ENCODE measurements at regions not wholly inside any gene's neighbourhood (a gene's known extent, or its start where the extent isn't known, plus 50 kb on each side); places are given as distances from the start of the nearest gene placed in this dataset.
"Not testable (repeated sequence)": the region's sequence is repeated elsewhere in the genome, so short reads cannot be mapped to it uniquely, and the experiment has no call there.

GRCh38 chr4:162847945-162848549 is 318.6 kb downstream of the NAF1 start:
- TF ChIP-seq POLR2A (IDR thresholded peaks at IDR 0.05; ENCODE audit: low read depth, low read length) = no peak

GRCh38 chr4:162841753-162842152 is 324.9 kb downstream of the NAF1 start:
- DNase-seq (ENCODE audit: insufficient read length, low spot score) = no peak
- FAIRE-seq = no peak
- TF ChIP-seq POLR2A (IDR thresholded peaks at IDR 0.05; ENCODE audit: low read depth, low read length) = no peak

More at GRCh38 chr4:162847945-162848549, 318.6 kb downstream of the NAF1 start:
- DNase-seq (ENCODE audit: insufficient read length, low spot score) (no peak), FAIRE-seq (no peak)

- no peak for TF ChIP-seq POLR2A (IDR thresholded peaks at IDR 0.05; ENCODE audit: low read depth, low read length)
- no peak for FAIRE-seq
- DNase-seq (ENCODE audit: insufficient read length, low spot score) = no peak
These were observed 326.9 kb downstream of the NAF1 start for GRCh38 chr4:162839814-162840213.

DNA sequence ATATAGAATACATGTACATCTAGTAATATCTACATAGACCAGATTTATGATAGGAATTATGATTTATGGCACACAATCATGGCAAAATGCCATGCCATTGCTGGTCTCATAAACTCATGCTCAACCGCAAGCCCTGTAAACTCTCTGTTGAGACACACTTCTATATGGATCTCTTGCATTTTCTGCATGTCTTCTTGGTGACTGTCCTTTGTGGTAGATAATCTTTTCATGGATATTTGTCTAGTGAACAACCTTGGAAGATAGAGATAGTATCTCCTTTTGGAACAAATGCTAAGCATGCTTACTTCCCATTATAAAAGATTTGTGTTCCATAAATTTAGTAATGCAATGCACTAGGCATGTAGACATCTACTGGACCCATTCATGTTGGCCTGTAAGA is 328.0 kb downstream of the NAF1 start:
- no peak for FAIRE-seq
- no peak for TF ChIP-seq POLR2A (IDR thresholded peaks at IDR 0.05; ENCODE audit: low read depth, low read length)

GRCh38 chr4:162837679-162838078 is 329.0 kb downstream of the NAF1 start:
- TF ChIP-seq POLR2A (IDR thresholded peaks at IDR 0.05; ENCODE audit: low read depth, low read length) = no peak
- DNase-seq (ENCODE audit: insufficient read length, low spot score) (no peak), FAIRE-seq (no peak)

More for the DNA sequence above, 328.0 kb downstream of the NAF1 start:
- no peak for DNase-seq (ENCODE audit: insufficient read length, low spot score)

DNA sequence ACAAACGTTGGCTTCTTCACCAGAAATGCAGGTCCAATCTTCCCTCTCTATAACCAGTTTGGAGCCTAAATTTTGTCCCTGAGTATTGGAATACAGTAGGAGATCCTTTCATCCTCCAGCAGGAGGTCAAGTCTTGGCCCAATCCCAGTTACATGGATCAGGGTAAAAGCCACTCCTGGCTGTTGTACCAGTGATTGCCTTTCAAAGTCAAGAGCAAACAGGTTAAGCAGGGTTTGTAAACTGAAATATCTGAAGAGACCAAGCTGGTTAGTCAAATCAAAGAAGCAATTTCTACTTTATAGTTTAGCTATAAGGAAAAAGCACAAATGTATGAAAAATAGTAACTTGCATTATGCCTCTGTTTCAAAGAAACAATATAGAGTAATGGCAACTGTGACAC is 329.4 kb downstream of the NAF1 start:
- DNase-seq (ENCODE audit: insufficient read length, low spot score) (no peak), FAIRE-seq (no peak)
- TF ChIP-seq POLR2A (IDR thresholded peaks at IDR 0.05; ENCODE audit: low read depth, low read length) = no peak

DNA sequence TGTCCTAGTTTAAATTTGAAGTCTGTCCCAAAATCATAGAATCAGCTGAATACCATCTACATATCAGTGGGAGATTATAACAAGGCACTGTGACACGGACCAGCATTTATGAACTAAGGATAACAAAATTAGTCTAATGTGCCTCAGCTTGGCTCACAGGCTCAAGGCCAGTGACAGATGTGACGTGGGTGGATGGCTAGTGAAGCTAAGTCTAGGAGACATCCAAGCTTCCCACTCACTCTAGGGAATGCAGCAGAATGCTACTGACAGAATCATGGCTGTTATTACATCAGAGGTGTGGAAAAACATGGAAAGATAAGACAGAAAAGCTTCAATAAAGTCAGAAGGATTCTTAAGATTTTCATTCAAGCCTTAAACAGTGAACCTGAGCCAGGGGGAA is 329.9 kb downstream of the NAF1 start:
- no peak for FAIRE-seq
- no peak for TF ChIP-seq POLR2A (IDR thresholded peaks at IDR 0.05; ENCODE audit: low read depth, low read length)

GRCh38 chr4:162836258-162836657 is 330.4 kb downstream of the NAF1 start:
- not testable (repeated sequence) for DNase-seq (ENCODE audit: insufficient read length, low spot score); FAIRE-seq

More for the DNA sequence above, 329.9 kb downstream of the NAF1 start:
- no peak for DNase-seq (ENCODE audit: insufficient read length, low spot score)

DNA sequence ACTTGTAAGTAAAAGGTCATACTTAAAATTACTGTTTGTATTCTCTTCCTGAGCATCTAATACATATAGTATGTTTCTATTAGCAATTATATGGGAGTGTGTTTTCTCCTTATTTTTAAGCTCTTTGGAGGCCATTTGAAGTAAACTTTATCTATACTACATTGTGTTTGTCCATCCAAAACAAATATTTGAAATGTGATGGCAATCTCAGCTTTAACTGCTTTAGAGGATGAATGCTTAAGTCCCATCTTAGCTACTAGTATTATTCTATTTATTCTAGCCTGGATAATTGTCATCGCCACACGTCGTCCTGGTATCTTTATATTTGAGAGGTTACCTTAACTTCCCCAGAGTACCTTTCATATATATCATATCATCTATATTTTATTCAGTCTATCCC is 335.8 kb downstream of the NAF1 start:
- no peak for FAIRE-seq
- TF ChIP-seq POLR2A (IDR thresholded peaks at IDR 0.05; ENCODE audit: low read depth, low read length) = no peak
- no peak for DNase-seq (ENCODE audit: insufficient read length, low spot score)

GRCh38 chr4:162817374-162817773 is 349.3 kb downstream of the NAF1 start:
- DNase-seq (ENCODE audit: insufficient read length, low spot score); FAIRE-seq: not testable (repeated sequence)

- no peak for TF ChIP-seq POLR2A (IDR thresholded peaks at IDR 0.05; ENCODE audit: low read depth, low read length)
- FAIRE-seq = no peak
- no peak for DNase-seq (ENCODE audit: insufficient read length, low spot score)
These were observed 362.3 kb downstream of the NAF1 start for GRCh38 chr4:162804351-162804924.

GRCh38 chr4:162803378-162803777 is 363.3 kb downstream of the NAF1 start:
- FAIRE-seq (no peak), DNase-seq (ENCODE audit: insufficient read length, low spot score) (no peak)
- no peak for TF ChIP-seq POLR2A (IDR thresholded peaks at IDR 0.05; ENCODE audit: low read depth, low read length)

GRCh38 chr4:162797108-162797507 is 369.6 kb downstream of the NAF1 start:
- DNase-seq (ENCODE audit: insufficient read length, low spot score) (no peak), FAIRE-seq (no peak)
- no peak for TF ChIP-seq POLR2A (IDR thresholded peaks at IDR 0.05; ENCODE audit: low read depth, low read length)

- TF ChIP-seq POLR2A (IDR thresholded peaks at IDR 0.05; ENCODE audit: low read depth, low read length) = no peak
- FAIRE-seq = no peak
- no peak for DNase-seq (ENCODE audit: insufficient read length, low spot score)
These were observed 373.1 kb downstream of the NAF1 start for GRCh38 chr4:162793571-162793970.

DNA sequence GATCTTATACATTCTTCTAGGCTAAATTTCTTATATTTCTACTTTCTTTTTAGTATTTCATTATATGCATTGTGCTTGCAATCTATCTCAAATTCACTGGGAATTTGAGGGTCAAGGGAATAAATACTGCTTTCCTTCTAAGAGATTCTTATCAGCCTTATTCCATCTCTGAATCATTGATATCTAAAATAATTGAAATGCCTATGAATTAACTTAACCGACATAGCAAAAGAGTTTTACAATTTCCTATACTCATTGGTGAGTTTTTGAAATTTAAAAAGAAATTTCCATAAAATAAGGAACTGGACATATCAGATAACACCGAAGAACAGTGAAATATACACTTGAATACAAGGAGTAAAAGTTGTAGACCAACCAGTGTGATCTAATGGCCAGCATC is 373.7 kb downstream of the NAF1 start:
- DNase-seq (ENCODE audit: insufficient read length, low spot score) = no peak
- no peak for FAIRE-seq
- TF ChIP-seq POLR2A (IDR thresholded peaks at IDR 0.05; ENCODE audit: low read depth, low read length) = no peak
